Bronchial epithelial cell (primary cell): ENCODE measurements at regions not wholly inside any gene's neighbourhood (a gene's known extent, or its start where the extent isn't known, plus 50 kb on each side); places are given as distances from the start of the nearest gene placed in this dataset.

Experiments used
- DNase-seq: peaks from one replicate; pipeline ENCODE4 v3.0.0-alpha.2; 2010; ENCODE audit warnings: low read depth
- FAIRE-seq: peaks from 2 replicates; lab custom pipeline; 2011; peaks lifted over from hg19 to GRCh38; lab: Jason Lieb, UNC
- H3K27me3 ChIP-seq: 2 replicates; pipeline ENCODE4 v1.5.1; 2011; ENCODE audit warnings: low read length; ENCODE audit not compliant: control insufficient read depth, insufficient read depth
- H3K36me3 ChIP-seq: 2 replicates; pipeline ENCODE4 v1.5.1; 2011; ENCODE audit warnings: low read length; ENCODE audit not compliant: control insufficient read depth, insufficient read depth
- H3K4me3 ChIP-seq: 2 replicates; pipeline ENCODE4 v1.5.1; 2011; ENCODE audit warnings: mild to moderate bottlenecking, low read depth, low read length, control low read depth
- CTCF ChIP-seq: IDR thresholded peaks from 2 replicates; pipeline ENCODE4 v1.5.1; 2011; ENCODE audit warnings: mild to moderate bottlenecking, moderate library complexity, low read length, control low read depth, inconsistent platforms; ENCODE audit not compliant: insufficient read depth, severe bottlenecking

- DNase-seq: no peak
- TF ChIP-seq CTCF: no peak
- no peak for FAIRE-seq
- no peaks in the 10 kb centered on the region for H3K27me3 ChIP-seq
- H3K4me3 ChIP-seq: no peak overlapping the region
- H3K36me3 ChIP-seq: no peaks in the 10 kb centered on the region
Observed at GRCh38 chr2:67339234-67339885, 57.8 kb upstream of the ETAA1 start.

GRCh38 chr2:67340133-67341011 lies 56.8 kb upstream of the ETAA1 start:
- Histone ChIP-seq H3K4me3 (no peak overlapping the region), H3K27me3 (no peaks in the 10 kb centered on the region), H3K36me3 (no peaks in the 10 kb centered on the region)
- no peak for FAIRE-seq
- DNase-seq: no peak
- TF ChIP-seq CTCF: no peak

- no peak for TF ChIP-seq CTCF
- Histone ChIP-seq H3K27me3 (no peaks in the 10 kb centered on the region), H3K36me3 (no peaks in the 10 kb centered on the region), H3K4me3 (no peak overlapping the region)
- FAIRE-seq: no peak
- DNase-seq: no peak
Observed at GRCh38 chr2:67341012-67341318, 56.2 kb upstream of the ETAA1 start.

- TF ChIP-seq CTCF: no peak
- H3K27me3 ChIP-seq: no peaks in the 10 kb centered on the region
- FAIRE-seq (no peak), DNase-seq (no peak)
- no peaks in the 10 kb centered on the region for H3K36me3 ChIP-seq
- no peak overlapping the region for H3K4me3 ChIP-seq
Observed at GRCh38 chr2:67341336-67341735, 55.8 kb upstream of the ETAA1 start.

- no peak for FAIRE-seq
- Histone ChIP-seq H3K4me3 (no peak overlapping the region), H3K27me3 (no peaks in the 10 kb centered on the region), H3K36me3 (no peaks in the 10 kb centered on the region)
- no peak for TF ChIP-seq CTCF
- no peak for DNase-seq
Observed at GRCh38 chr2:67342394-67342793, 54.7 kb upstream of the ETAA1 start.
